Esophagus squamous epithelium (tissue), 4 donors: ENCODE measurements at regions not wholly inside any gene's neighbourhood (a gene's known extent, or its start where the extent isn't known, plus 50 kb on each side); places are given as distances from the start of the nearest gene placed in this dataset.

Experiments
- CTCF ChIP-seq, 6 experiments: fragments of 450-650 bp in 4 of 6; fragments of 200-600 bp in 2 of 6; sonication (generic) in 2 of 6; IDR thresholded peaks; one replicate each; pipeline ENCODE4 v1.5.1; 2016 to 2019; ENCODE audit warnings: antibody characterized with exemption in 6 of 6, mild to moderate bottlenecking in 4 of 6, moderate library complexity in 4 of 6
- POLR2A ChIP-seq, 4 donors: fragments of 450-650 bp; IDR thresholded peaks; one replicate each; pipeline ENCODE4 v1.6.1; 2017; ENCODE audit warnings: antibody characterized with exemption in 4 of 4, mild to moderate bottlenecking in 4 of 4, moderate library complexity in 3 of 4

DNA sequence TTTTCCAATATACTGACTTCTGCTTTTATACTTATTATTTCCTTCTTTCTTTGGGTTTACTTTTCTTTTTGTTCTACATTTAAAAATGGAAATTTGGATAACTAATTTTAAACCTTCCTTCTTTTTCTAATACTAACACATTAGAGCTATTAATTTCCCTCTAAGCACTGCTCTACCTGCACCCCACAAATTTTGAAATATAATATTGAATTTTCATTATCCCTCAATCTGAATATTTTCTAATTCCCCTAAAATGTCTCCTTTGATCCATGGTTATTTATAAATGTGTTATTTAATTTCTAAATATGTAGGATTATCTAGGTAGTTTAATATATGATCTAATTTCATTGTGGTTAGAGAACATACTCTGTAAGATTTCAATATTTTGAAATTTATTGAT is 63.4 kb upstream of the LGALSL start:
- TF ChIP-seq CTCF (IDR thresholded peaks at IDR 0.05) (no peak), POLR2A (IDR thresholded peaks at IDR 0.05) (no peak)
